Stimulated activated CD8-positive, alpha-beta memory T cell treated with anti-CD3 and anti-CD28 coated beads, Interleukin-12 subunit alpha, Interleukin-12 subunit beta, amount 100 ng/mL, for 24 hours (primary cell): ENCODE measurements at regions not wholly inside any gene's neighbourhood (a gene's known extent, or its start where the extent isn't known, plus 50 kb on each side); places are given as distances from the start of the nearest gene placed in this dataset.
"Not testable (repeated sequence)": the region's sequence is repeated elsewhere in the genome, so short reads cannot be mapped to it uniquely, and the experiment has no call there.

Experiments
- DNase-seq: peaks from one replicate; pipeline ENCODE4 v3.0.0-alpha.2; 2020; ENCODE audit errors: extremely low read depth

DNA sequence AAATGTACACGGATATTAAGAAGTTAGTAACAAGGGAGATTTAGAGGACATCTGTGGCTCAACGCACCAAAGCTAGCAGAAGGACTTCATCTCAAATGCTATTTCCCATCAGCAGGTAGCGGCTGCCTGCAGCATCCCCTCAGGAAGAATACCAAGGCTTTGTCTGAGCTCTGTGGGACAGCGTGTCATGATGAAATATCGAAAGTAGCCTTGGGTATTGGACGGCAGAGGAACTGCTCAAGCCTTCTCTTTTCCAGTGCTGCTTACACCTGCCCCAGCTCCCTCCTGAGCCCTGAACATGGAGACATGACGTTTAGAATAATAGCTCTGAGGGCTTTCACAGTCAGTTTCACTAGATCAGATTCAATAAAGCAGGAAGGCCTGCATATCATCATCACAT, 241.6 kb downstream of the SUCLG1 start:
- DNase-seq, result no peak

DNA sequence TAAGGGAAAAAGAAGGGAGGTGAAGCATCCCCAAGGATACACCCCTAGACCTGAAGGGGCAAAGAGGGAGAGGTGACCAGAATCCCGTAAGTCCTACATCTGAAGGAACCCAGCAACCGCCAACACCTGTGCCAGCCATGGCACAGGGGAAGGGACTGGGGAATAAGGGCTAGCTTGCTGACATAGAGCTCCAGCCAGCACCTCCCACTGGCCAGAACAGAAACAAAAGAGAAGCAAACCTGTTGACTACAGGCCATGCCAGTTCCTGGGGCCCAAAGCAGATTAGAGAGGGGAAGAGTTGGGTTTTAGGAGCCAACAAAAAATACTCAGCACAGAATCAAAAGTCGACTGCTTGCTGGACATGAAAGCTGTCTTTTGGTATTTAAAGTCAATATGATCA, 244.6 kb downstream of the SUCLG1 start:
- DNase-seq, result no peak

DNA sequence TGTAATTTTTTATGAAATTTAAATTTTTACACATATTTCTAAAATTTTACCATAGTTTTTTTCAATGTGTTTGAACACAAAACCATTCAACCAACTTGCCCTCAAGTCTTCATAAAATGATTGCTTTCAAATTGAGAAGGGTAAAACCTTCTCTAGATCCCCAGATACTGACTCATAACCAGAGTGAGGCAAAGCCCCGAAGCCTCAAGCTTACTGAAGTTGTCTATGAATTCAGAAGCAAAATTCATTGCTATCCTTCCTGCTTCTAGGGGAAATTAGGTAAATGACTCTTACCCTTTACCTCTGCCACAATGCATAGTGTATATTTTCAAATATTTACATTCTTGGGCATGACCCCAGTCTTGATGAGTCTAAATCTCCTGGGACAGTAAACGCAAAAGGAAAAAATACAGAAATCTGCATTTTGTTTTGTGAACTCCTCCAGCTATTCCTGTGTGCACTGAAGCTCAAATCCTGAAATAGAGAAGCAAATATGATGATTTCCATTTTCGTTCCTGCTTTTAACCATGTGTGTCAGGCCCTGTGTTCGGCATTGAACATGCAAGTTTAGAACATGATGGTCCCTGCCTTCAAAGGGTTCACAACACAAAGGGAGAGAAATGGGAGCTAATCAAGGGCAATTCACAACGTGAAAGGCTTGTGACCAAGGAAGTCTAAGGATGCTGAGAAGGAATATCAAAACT, 246.3 kb downstream of the SUCLG1 start:
- no peak for DNase-seq

DNA sequence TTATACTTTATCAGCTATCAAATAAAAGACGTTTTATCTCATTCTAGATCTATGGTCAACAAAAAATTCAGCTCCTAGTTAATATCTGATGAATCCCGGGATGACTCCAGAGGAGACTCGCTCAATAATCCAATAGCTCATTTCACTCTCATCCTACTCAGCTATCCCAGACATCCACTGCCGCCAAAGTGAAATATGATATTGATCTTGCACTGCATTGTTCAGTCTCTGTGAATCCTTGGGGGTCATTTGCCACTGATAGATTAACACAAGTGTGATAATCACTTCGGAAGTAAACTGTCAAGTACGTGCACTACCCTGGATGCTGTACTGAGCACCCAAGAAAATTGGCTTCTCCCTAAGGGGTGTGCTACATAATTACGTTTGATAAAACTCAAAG, 249.1 kb downstream of the SUCLG1 start:
- no peak for DNase-seq

DNA sequence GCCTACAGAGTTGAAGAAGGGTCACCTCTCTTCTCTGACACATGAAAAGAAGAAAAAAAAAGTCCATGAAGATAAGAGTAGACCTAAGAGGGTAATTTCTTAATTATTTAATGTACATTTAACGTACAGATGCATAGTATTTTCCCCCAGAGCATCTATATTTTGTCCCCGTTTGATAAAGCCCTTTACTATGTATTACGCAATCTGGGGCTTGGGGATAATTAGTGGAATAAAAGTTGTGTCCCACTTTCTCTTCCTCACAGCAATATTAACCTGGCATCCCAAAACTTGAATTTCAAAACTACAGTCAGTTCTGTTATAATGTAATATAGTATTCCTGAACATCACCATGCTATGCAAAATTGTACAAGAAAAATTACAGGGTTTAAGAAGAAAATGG, 254.1 kb downstream of the SUCLG1 start:
- DNase-seq, result no peak

DNA sequence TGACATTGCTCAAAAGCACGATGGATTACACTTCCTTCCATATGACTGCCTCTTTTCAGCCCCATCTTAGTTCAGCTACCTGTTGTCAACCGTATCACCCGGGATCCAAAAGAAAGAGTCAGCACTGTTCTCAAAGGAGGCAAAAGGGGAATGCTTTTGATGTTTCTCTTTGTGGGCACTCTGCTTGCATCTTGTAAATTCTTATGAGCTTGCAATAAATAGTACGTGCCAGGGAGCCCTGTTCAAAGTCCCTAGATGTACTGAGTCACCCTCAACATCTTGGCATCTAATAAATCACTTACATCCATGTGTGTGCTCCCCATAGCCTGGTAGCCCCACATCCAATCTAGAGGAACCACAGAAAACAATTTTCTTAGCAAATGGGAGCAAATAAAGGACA, 256.9 kb downstream of the SUCLG1 start:
- no peak for DNase-seq

DNA sequence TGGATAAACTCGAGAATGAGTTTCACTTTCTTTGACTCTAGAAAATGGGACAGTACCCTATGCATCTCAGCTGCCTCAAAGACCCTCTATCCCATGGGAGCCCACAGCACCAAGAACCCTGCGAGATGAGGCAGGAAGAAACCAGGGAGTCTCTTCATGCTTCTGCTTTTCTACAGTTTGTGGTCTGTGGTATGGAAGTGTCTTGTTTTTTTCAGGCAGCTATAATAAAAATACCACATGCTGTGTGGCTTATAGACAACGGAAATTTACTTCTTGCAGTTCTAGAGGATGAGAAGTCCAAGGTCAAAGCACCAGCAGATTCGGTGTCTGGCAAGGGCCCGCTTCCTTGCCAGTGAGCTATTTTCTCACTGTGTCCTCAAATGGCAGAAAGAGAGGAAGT, 257.9 kb downstream of the SUCLG1 start:
- no peak for DNase-seq

DNA sequence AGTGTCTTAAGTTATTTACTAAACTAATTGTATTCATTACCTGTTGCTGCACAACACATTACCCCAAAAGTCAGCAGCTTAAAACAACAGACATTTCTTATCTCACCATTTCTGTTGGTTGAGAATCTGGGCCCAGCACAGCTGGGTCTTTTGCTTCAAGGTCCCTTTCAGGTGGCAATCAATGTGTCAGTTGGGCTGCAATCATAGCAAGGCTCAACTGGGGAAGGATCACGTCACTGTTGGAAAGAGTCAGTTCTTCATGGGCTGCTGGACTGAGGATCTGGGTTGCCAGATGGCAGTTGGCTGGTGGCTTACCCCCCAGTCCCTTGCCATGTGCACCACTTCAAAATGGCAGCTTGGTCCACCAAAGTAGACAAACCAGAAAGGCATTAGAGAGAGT, 261.2 kb downstream of the SUCLG1 start:
- DNase-seq, result no peak

DNA sequence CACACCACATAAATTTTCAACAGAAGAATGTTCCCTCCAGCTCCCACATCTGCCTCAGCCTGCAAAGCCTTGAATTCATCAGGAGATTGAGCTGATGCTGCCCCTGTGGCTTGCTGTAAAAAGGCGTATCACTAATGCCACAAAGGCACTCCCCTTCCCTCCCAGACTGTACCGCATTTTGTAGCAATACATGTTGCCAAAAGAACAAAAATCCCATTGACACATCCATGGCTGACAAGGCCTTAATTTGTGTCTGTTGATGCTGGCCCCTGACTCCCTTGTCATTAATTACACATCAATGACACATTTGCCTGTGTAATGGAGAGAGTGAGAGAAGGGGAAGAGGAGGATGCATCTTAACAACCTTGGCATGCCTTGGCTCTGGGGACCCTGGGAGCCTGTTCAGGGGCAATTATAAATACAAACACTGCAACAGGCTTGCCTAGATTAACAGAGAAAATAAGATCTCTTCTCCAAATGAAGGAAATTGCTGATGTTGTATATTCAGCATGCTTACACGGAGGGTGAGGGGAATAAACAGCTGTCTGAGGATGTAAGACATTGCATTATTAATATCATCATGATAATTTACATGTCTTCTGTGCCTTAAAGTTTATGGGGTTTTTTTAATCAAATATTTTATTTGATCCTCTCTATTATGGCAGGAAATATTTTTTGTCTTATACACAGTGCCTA, 264.0 kb downstream of the SUCLG1 start:
- DNase-seq, result no peak

DNA sequence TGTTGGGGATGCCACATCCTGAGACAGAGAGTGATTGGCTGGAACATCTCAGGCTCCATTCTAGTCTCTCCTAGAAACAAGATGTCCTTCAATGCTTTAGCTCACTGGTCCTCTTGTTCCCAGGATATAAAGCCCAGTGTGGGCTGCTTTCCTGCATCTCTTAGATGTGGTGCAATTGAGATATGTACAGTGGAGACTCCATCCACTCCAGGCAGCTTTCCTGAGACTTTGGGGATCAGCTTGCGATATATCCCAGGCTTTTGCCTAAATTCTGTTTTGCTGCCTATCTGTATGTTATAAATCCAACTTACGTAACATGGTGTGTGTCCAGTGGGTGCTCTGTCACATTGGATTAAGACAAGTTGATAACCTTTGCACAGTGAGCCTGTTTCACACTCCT, 264.9 kb downstream of the SUCLG1 start:
- DNase-seq, result no peak

DNA sequence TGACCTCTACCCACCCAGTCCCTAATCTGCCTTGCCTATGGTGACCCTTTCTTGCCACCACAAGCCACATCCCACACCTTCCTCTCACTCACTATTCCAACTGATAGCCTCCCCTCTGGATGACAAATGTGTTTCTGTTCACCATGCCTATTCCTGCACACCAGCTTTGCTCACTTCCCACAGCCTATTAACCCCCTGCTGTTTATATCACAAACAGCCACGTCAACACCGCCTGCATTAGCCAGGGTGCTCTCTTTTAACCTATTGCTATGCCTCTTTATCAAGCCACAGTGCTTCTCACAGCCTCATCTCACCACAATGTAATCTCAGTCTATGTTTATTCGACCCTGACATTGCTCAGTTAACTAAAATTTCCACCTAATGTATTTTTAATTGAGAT, 271.8 kb downstream of the SUCLG1 start:
- DNase-seq, result no peak

DNA sequence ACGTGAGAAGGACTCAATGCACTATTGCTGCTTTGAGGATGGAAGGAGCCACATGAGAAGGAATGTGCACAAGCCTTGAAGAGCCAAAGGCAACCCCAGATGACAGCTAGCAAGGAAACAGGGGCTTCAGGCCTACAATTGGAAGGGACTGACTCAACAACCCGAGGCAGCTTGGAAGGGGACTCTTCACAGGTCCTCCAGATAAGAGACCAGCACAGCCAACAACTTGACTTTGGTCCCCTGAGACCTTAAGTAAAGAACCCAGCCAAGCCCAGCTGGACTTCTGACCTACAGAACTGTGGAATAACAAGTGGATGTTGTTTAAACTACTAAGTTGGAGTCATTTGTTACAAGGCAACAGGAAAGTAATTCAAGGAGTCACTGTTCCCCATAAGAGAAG, 277.2 kb downstream of the SUCLG1 start:
- DNase-seq, result no peak

DNA sequence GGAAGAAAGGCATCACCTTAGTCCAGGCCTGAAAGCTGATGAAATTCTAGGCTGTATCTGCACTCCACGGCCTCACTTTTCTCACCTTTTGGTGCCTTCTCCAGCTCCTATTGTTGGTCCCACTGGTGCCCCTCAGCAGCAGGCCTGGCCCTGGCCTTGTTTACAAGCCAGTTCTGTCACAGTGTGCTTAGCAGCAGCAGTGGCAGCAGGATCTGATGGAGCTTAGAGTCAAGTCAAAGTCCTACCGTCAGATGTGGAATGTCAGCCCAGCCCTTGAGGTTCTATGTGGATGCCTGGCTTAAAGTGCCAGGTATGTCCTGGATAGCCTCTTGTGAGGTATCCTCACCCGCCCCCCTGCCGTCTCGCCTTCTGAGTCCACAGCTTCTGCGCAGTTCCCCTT, 281.3 kb downstream of the SUCLG1 start:
- DNase-seq, result no peak

DNA sequence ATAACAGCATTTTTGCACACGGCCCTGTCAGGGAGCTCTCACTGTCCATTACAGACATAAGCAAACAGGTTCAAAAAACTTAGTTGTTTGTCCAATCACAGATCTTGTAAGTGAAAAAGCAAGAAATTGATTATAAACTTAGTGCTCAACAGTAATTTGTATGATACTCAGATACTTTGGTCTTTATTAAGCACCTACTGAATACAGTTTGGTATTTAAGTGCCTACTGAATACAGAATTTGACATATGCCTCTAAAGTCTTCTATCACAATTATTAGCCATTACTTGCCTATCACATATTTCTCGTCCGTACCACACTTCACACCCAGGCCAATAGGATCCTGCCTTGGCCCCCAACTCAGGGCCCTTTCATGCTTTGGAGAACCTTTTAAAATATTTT, 283.1 kb downstream of the SUCLG1 start:
- no peak for DNase-seq

DNA sequence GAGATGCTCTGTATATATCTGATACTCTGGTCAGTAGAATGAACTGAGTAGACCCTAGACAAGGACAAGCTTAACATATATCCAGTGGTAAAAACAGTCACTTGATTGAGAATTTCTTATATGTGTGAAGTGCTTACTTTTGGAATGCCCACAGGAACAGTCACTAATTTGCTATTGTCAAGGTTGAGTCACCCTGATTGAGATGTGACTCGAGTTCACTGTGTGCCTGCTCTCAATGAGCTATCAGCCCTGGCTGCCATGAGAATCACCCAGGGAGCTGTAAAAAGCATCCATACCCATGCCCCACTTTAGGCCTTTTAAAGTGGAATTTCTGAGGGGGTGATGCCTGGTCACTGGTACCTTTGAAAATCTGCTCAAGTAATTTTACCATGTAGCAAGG, 283.7 kb downstream of the SUCLG1 start:
- DNase-seq, result no peak

DNA sequence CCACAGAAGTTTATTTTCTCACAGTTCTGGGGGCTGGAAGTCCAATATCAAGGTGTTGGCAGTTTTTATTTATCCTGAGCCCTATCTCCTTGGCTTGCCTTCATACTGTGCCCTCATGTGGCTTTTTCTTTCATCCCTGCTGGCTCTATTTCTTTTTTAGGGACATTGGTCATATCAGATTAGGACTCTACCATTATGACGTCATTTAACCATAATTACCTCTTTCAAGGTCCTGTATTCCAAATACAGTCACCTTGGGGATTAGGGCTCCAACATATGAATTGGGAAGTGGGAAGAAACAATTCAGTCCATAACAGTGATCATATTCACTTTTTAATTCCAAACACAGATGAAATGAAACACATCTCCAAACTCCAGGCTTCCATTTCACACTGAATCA, 286.0 kb downstream of the SUCLG1 start:
- no peak for DNase-seq

DNA sequence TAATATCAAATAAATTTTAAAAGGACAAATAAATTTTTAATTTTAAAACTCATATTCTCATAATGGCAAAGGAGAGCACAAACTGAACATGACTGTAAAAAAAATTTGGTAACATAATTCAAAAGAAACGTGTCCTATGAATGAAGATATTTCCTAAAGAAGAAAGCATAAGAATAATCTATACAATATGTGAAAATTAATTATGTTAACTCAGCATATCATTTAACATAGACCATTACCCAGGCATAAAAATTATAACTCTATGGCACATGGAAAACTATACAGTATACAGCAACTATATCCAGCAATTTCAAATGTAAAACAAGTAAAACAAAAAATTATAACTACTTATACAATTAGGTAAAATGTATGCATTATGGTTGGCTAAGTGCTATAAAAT, 288.1 kb downstream of the SUCLG1 start:
- no peak for DNase-seq

DNA sequence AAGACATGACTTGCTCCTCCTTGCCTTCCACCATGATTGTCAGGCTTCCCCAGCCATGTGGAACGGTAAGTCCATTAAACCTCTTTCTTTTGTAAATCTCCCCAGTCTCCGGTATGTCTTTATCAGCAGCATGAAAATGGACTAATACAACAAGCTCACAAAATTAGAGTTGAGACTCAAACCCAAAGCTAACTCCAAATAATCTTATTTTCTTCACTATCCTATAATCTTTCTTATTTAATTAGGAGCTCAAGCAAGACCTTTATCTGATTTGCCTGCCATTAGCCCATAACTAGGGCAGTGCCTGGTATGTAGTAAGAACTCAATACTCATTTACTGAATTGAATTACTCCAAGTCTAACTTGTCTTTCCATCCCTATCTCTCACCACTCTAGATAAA, 289.2 kb downstream of the SUCLG1 start:
- DNase-seq, result no peak

DNA sequence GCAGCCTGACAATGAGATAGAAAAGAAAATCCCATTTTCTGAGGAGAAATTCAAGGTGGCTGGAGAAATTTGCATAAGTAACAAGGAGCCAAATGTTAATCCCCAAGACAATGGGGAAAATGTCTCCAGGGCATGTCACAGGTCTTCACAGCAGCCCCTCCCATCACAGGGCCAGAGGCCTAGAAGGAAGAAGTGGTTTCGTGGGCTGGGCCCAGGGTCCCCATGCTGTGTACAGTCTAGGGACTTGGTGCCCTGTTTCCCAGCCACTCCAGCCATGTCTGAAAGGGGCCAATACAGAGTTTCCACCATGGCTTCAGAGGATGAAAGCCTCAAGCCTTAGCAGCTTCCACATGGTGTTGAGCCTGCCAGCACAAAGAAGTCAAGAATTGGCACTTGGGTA, 290.5 kb downstream of the SUCLG1 start:
- not testable (repeated sequence) for DNase-seq

DNA sequence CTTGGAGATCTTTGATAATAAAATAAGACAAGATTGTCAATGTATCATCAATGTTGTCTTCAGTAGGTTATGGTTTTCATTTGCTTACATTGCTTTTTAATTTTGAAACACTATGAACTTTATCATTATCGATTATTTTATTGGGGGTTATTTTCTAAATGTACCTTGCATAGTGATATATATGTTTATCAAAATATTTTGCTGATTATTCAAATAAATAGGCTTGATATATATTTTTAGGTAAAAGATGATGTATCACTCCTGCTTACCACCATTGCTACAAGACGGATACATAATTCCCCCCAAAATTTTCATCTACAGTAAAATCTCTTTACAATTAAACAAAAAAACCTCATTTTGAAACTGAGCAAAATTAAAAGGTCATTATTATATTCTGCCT, 293.8 kb downstream of the SUCLG1 start:
- no peak for DNase-seq

DNA sequence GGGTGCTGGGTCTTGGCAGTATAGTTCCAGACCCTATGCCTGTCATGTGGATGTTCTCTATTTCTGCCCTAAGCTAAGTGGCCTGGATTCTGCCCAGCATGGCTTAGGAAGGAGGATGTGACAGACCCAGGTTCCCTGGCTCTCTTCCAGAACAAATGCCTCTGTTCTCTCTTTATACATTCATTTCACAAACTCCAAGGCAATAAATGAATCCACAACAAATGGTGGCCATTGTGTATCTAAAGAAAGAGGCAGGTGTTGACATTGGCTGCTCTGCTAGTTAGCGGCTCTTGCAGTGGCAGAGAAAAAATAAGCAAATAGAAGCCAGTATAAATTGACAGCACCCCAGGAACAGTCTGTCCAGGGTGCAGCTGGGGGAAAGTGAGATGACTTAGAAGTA, 298.6 kb downstream of the SUCLG1 start:
- no peak for DNase-seq

DNA sequence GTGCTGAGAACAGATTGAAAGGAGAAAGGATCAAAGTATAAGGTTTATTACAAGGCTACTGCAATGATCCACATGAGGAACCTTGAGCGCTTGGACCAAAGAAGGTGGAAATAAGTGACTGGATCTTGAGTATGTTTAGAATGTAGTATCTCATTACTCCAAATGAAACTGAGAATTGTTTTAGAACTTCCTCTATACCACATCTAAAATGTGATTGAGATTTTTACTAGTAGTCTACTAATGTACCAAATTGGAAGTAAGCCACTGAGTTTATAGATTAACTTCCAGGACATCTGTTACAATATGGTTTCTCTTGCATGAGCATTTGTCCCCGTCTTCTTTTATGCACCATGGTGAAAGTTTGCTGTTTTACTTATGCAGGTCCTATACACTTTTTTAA, 300.5 kb downstream of the SUCLG1 start:
- DNase-seq, result no peak

DNA sequence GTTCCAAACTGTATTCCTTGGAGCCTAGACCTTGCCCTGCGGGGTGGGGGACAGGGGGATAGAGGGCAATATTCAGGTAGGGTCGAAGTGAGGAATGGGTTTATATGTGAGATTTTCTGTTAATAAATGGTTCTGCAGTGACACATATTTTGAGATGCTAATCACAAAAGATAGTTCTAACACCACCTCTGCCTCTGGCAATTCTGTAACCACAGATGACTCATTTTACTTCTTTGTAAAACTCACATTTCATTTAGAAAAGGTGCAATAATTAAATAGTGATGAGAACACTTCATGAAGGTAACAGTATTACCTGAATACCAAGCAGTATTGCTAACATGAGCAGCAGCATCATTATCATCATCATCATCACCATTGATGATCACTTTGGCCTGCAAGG, 306.6 kb downstream of the SUCLG1 start:
- DNase-seq, result no peak

DNA sequence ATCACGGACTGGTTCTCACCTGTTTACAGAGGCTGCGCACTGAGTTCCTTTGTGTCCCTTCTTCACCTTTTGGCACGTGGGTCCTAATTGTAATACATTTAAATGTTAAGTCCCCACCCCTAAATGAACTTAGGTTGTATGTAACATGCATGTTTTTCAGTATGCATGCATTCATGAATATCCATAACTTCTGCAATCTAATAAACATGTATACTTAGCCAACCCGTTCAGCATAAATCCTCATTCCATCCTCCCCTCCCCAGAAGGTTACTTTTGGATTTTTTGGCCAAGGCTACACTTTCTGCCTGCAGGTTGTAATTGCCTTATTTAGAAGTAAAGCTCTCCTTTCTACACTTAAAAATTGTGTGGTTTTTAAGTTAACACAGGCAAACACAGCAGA, 314.7 kb downstream of the SUCLG1 start:
- DNase-seq, result no peak
